Activated T-helper 1 cell treated with anti-CD3 and anti-CD28 coated beads, Interleukin-12 subunit alpha, Interleukin-12 subunit beta, Interleukin-2, Interleukin-4 antibody, amounts not matched to agents 30 ng/mL and 10 ng/mL and 1 ng/mL, durations not matched to agents 14 hours and 24 hours and 36 hours (primary cell): ENCODE measurements at regions not wholly inside any gene's neighbourhood (a gene's known extent, or its start where the extent isn't known, plus 50 kb on each side); places are given as distances from the start of the nearest gene placed in this dataset.

Source experiments
- DNase-seq: peaks from one replicate; pipeline ENCODE4 v3.0.0; 2021; ENCODE audit warnings: low spot score
- H3K27ac Mint-ChIP-seq: one replicate; pipeline ENCODE4 v1.8.0; 2021; ENCODE audit warnings: mild to moderate bottlenecking, mixed read lengths
- H3K27me3 Mint-ChIP-seq: one replicate; pipeline ENCODE4 v1.8.0; 2022; ENCODE audit warnings: mild to moderate bottlenecking, moderate library complexity, mixed read lengths; ENCODE audit not compliant: insufficient read depth
- H3K36me3 Mint-ChIP-seq: one replicate; pipeline ENCODE4 v1.8.0; 2021; ENCODE audit warnings: low read depth, mixed read lengths
- H3K4me1 Mint-ChIP-seq: one replicate; pipeline ENCODE4 v1.8.0; 2021; ENCODE audit warnings: low read depth, mixed read lengths
- H3K4me3 Mint-ChIP-seq: one replicate; pipeline ENCODE4 v1.8.0; 2021; ENCODE audit warnings: mild to moderate bottlenecking, moderate library complexity, mixed read lengths
- H3K9me3 Mint-ChIP-seq: one replicate; pipeline ENCODE4 v1.8.0; 2021; ENCODE audit warnings: mixed read lengths
- intact Hi-C: fragments of 100-400 bp; cut with micrococcal nuclease; formaldehyde crosslinking; loops from one replicate; pipeline ENCODE4 v1.15.1; 2024

DNA sequence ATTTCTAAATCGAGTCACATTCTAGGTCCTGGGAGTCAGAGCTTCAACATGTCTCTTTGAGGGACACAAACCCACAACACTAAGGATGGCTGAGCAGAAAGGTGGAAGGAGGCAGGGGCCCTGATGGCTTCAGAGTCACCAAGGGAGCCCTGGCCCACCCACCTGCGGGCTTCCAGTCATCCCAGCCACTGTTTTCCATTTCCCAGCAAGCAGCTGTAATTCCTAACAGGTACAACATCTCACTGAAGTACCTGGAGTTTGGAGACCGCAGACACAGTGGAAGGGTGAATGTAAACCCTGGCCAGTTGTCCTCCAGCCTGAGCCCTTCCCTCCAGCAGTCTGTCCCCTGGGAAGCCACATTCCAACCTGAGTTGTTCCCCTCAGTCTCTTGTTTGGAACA, 562.8 kb downstream of the TBC1D22A start:
- H3K4me3 Mint-ChIP-seq = no peak overlapping the region
- no peaks in the 10 kb centered on the region for H3K36me3 Mint-ChIP-seq
- H3K27ac Mint-ChIP-seq = no peak overlapping the region
- no peak for DNase-seq
- H3K27me3 Mint-ChIP-seq = no peaks in the 10 kb centered on the region
- no peaks in the 10 kb centered on the region for H3K4me1 Mint-ChIP-seq
- H3K9me3 Mint-ChIP-seq = peaks cover 4% of the 10 kb centered on the region
- intact Hi-C loops = no loop called here

DNA sequence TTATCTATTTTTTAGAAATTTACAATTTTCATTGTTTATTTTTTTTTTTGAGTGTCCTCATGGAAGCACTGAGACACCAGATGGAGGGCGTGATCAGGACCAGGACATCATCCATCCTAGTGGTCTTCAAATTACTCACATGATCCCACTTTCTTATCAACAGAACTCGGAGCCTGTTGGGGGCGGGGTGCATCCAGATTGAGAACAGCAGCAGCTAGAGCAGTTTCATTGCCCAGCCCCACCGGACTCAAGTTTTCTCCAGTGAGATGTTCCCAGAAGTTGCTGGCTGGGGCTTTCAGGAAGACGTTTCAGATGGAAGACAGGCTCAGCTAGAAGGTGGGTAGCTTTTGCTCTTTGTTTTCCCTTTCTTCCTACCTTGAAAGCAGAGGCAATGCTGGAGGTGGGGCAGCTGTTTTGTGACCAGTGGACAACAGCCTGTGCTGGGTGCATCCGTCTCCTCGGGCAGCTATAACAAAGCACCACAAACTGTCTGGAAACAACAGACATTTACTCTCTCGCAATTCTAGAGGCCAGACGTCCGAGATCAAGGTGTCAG, 562.1 kb downstream of the TBC1D22A start:
- Mint-ChIP-seq H3K4me3 (no peak overlapping the region), H3K9me3 (peaks cover 4% of the 10 kb centered on the region), H3K4me1 (no peaks in the 10 kb centered on the region), H3K36me3 (no peaks in the 10 kb centered on the region), H3K27me3 (no peaks in the 10 kb centered on the region), H3K27ac (no peak overlapping the region)
- no peak for DNase-seq
- intact Hi-C loops = no loop called here

DNA sequence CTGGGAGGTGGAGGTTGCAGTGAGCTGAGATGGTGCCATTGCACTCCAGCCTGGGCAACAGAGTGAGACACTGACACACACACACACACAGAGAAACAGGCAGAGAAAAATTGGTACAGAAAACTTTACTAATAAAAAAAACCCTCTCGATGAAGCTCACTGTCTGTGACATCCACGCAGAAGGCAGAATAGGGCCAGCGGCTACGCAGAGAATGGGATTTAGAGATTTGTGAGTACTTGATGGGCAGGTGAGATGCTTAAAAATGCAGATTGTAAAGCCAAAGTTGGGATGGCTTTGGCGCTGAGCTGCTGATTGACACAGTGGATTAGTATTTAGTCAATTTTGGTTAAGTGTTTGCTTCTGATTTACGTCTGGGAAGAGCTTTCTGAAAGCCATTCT, 561.1 kb downstream of the TBC1D22A start:
- Mint-ChIP-seq H3K4me3 (no peak overlapping the region), H3K27ac (no peak overlapping the region), H3K4me1 (no peaks in the 10 kb centered on the region), H3K27me3 (no peaks in the 10 kb centered on the region), H3K9me3 (peaks cover 4% of the 10 kb centered on the region), H3K36me3 (no peaks in the 10 kb centered on the region)
- intact Hi-C loops = no loop called here
- DNase-seq = no peak

DNA sequence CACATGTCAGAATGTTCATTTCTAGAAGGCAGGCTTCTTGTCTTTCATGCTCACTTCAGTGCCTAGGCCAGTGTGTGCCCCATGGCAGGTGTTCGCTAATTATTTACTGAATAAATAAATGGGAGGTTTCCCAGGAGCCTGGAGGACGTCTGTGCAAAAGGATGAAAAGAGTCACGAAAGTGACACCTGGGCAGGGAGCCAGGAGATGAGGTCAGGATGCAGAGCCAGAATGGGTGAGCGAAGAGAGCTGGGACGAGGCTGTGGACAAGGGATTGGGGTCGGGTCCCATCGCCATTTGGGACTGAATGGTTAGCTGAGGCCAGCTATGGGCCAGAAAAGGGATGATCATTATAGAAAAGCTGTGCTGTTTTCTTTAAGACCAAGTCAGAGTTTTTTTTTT, 560.4 kb downstream of the TBC1D22A start:
- intact Hi-C loops = no loop called here
- no peak overlapping the region for H3K4me3 Mint-ChIP-seq
- DNase-seq = no peak
- no peaks in the 10 kb centered on the region for H3K27me3 Mint-ChIP-seq
- peaks cover 4% of the 10 kb centered on the region for H3K9me3 Mint-ChIP-seq
- H3K36me3 Mint-ChIP-seq = no peaks in the 10 kb centered on the region
- no peak overlapping the region for H3K27ac Mint-ChIP-seq
- no peaks in the 10 kb centered on the region for H3K4me1 Mint-ChIP-seq

DNA sequence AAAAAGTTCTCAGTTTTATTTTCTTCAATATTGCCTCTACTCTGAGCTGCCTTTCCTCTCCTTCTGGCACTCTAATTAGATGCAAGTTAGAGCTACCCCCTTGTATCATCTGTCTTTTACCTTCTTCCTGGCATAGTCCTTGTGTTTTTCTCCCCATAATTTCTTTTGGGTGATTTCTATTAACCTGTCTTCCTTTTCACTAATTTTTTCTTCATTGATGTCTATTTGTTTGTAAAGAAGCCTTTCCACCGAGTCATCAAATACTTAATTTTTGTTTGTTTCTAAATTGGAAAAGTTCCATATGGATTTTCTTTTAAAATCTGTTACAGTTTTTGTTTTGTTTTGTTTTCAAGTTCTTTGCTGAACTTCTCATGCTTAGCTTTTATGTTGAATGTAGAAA, 558.1 kb downstream of the TBC1D22A start:
- peaks cover 4% of the 10 kb centered on the region for H3K9me3 Mint-ChIP-seq
- peaks cover 3% of the 10 kb centered on the region for H3K27me3 Mint-ChIP-seq
- no peaks in the 10 kb centered on the region for H3K4me1 Mint-ChIP-seq
- no peak overlapping the region for H3K27ac Mint-ChIP-seq
- H3K36me3 Mint-ChIP-seq = no peaks in the 10 kb centered on the region
- intact Hi-C loops = no loop called here
- no peak for DNase-seq
- H3K4me3 Mint-ChIP-seq = no peak overlapping the region

DNA sequence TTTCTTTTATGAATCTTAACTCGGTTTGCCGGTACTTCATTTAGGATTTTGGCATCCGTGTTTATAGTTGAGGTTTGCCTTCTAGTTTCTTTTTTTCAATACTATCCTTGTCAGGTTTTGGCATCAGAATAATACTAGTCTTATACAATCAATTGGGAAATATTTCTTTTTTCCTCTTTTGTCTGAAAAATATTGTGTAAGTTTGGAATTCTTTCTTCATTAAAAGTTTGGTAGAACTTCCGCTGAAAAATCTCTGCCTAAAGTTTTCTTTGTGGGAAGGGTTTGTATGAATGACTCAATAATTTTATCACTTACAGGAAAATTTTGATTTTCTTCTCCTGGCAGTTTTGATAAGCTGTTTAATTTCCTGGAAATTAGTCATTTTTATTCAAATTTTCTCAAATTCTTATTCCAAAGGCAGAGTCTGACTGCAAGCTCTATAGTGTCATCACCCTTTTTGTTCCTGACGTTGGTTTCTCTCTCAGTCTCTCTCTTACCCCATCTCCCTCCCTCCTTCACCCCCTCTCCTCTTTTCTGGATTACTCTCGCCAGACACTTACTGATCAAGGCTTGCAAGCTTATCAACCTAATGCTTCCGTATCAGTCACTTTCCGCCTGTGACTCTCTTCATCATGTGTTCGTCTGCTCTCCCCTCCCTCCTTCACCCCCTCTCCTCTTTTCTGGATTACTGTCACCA, 555.7 kb downstream of the TBC1D22A start:
- no peak for DNase-seq
- intact Hi-C loops = no loop called here
- no peaks in the 10 kb centered on the region for H3K36me3 Mint-ChIP-seq
- no peak overlapping the region for H3K4me3 Mint-ChIP-seq
- H3K9me3 Mint-ChIP-seq = no peaks in the 10 kb centered on the region
- H3K4me1 Mint-ChIP-seq = no peaks in the 10 kb centered on the region
- peaks cover 7% of the 10 kb centered on the region for H3K27me3 Mint-ChIP-seq
- no peak overlapping the region for H3K27ac Mint-ChIP-seq

DNA sequence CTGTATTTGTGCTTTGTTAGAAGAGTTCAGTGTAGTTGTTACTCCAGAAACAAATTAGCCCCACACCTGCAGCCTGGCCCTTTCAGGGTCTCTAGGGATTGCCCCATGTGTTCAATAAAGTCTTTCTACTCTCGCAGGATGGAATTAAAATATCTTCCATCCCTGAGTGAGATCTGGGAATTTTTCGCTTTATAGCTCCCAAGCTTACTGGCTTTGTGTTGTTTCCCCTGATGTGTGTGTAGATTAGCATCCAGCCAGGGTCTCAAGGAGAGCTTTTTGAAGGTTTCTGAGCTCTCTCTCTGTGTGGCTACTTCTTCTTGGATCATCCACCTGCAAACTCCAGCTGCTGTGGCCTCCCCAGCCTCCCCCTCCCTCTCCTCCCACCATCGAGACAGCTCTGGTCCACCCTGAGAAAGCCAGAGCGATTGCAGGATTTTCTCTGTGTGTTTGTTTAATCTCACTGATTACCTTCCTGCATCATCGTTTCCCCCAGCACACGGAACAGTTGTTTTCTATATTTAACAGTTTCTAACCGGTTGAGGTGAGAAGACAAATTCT, 553.5 kb downstream of the TBC1D22A start:
- H3K9me3 Mint-ChIP-seq = no peaks in the 10 kb centered on the region
- H3K4me1 Mint-ChIP-seq = no peaks in the 10 kb centered on the region
- DNase-seq = no peak
- H3K36me3 Mint-ChIP-seq = no peaks in the 10 kb centered on the region
- intact Hi-C loops = no loop called here
- peaks cover 7% of the 10 kb centered on the region for H3K27me3 Mint-ChIP-seq
- no peak overlapping the region for H3K27ac Mint-ChIP-seq
- H3K4me3 Mint-ChIP-seq = no peak overlapping the region

DNA sequence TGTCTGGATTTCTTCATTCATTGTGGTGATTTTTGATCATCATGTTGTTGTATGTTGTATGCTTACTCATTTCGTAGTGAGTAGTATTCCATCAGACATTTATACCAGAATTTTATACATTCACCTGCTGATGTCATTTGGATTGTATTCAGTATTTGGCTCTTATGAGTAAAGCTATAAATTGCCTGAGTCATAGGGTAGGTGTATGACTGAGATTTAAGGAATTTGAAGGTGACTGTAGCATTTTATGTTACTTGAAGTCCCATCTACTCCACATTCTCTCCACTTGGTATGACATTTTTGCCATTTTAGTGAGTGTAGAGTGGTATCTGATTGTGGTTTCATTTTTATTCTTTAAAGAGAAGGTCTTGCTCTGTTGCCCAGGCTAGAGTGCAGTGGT, 548.2 kb downstream of the TBC1D22A start:
- Mint-ChIP-seq H3K27me3 (peaks cover 4% of the 10 kb centered on the region), H3K27ac (no peak overlapping the region), H3K4me3 (no peak overlapping the region), H3K36me3 (no peaks in the 10 kb centered on the region), H3K4me1 (no peaks in the 10 kb centered on the region), H3K9me3 (no peaks in the 10 kb centered on the region)
- intact Hi-C loops = no loop called here
- no peak for DNase-seq

DNA sequence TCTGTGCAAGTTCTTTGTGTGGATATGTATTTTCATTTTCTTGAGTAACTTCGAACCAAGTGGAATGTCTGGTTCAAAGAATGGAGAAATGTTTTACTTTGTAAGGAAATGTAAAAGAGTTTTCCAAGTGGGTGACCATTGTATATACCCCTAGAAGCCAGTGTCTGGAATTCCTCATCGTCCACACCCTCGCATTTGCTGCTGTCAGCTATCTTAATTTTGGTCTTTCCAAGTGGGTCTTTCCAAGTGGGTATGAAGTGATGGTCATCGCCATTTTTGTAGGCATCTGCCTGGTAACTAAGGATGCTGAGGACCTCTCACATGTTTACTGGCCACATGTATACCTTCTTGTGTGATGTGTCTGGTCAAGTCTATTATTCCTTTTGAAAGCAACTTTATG, 547.5 kb downstream of the TBC1D22A start:
- H3K4me3 Mint-ChIP-seq = no peak overlapping the region
- H3K27me3 Mint-ChIP-seq = peaks cover 4% of the 10 kb centered on the region
- H3K4me1 Mint-ChIP-seq = no peaks in the 10 kb centered on the region
- no peak for DNase-seq
- H3K36me3 Mint-ChIP-seq = no peaks in the 10 kb centered on the region
- intact Hi-C loops = no loop called here
- H3K9me3 Mint-ChIP-seq = no peaks in the 10 kb centered on the region
- H3K27ac Mint-ChIP-seq = no peak overlapping the region

DNA sequence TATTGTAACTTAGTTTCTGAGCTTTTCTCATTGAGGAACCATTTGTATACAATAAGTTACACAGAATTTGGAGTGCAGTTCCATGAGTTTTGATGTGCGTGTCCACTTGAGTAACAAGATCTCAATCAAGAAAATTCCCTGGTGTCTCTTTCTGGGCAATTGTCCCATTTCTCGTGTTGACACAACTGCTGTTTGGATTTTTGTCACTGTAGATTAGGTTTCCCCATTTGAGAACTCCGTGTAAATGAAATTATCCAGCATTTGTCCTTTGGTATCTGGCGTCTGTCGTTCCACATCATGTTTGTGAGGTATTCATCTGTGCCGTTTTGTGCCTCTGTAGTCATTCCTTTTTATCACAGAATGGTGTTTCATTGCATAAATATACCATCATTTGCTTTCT, 547.0 kb downstream of the TBC1D22A start:
- Mint-ChIP-seq H3K4me3 (no peak overlapping the region), H3K36me3 (no peaks in the 10 kb centered on the region), H3K9me3 (no peaks in the 10 kb centered on the region), H3K4me1 (no peaks in the 10 kb centered on the region), H3K27me3 (peaks cover 4% of the 10 kb centered on the region), H3K27ac (no peak overlapping the region)
- no peak for DNase-seq
- intact Hi-C loops = no loop called here

DNA sequence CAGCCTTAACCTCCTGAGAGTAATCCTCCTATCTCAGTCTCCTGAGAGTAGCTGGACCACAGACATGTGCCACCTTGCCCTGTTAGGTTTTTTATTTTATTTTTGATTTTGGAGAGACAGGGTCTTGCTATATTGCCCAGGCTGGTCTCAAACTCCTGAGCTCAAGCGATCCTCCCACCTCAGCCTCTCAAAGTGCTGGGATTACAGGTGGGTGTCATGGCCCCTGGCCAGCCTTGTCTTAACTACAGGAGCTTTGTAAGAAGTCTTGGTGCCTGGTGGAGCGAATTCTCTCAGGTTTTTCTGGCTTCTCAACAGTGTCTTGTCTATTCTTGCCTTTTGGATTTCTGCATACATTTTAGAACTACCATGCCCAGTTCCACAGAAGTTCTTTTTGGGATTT, 546.4 kb downstream of the TBC1D22A start:
- no peaks in the 10 kb centered on the region for H3K27me3 Mint-ChIP-seq
- no peak overlapping the region for H3K27ac Mint-ChIP-seq
- no peaks in the 10 kb centered on the region for H3K4me1 Mint-ChIP-seq
- H3K4me3 Mint-ChIP-seq = no peak overlapping the region
- intact Hi-C loops = no loop called here
- no peaks in the 10 kb centered on the region for H3K9me3 Mint-ChIP-seq
- no peaks in the 10 kb centered on the region for H3K36me3 Mint-ChIP-seq
- DNase-seq = no peak

DNA sequence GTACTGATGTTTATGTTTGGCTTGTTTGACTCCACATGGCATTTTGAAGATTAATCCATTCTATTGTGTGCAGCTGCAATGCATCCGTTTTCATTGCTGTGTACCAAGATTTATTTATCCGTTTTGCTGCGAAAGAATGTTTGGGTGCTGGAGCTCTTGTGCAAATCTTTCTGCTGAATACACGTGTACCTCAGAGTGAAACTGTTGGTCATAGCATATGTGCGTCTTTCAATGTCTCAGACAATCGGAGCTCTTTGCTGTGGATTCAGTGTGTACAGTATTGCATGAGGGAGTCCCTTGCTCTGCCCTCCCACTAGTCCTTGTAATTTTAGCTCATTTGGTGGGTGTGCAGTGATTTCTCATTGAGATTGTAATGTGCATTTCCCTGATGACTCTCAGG, 545.4 kb downstream of the TBC1D22A start:
- H3K9me3 Mint-ChIP-seq = no peaks in the 10 kb centered on the region
- intact Hi-C loops = no loop called here
- no peak overlapping the region for H3K4me3 Mint-ChIP-seq
- H3K36me3 Mint-ChIP-seq = no peaks in the 10 kb centered on the region
- no peak overlapping the region for H3K27ac Mint-ChIP-seq
- no peak for DNase-seq
- H3K27me3 Mint-ChIP-seq = no peaks in the 10 kb centered on the region
- no peaks in the 10 kb centered on the region for H3K4me1 Mint-ChIP-seq

DNA sequence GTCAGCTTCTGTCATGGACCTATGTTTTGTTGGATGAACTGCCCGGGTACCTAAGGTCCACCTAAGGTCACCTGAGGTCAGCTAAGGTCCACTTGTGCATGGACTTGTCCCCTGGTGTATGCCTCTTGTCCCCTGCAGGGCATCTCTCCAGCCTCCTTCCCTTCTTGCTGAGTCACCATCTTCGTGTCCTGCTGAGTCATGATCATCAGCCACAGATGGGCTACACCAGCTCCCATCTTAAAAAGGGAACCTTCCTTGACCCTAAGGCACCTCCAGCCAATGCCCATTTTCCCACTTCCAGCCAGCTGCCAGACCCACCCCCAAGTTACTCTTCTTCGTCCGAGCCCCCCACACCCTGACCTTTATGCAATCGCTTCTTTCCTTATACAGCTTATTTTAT, 544.9 kb downstream of the TBC1D22A start:
- DNase-seq = no peak
- no peaks in the 10 kb centered on the region for H3K4me1 Mint-ChIP-seq
- intact Hi-C loops = no loop called here
- H3K27ac Mint-ChIP-seq = no peak overlapping the region
- H3K4me3 Mint-ChIP-seq = no peak overlapping the region
- H3K36me3 Mint-ChIP-seq = no peaks in the 10 kb centered on the region
- no peaks in the 10 kb centered on the region for H3K9me3 Mint-ChIP-seq
- H3K27me3 Mint-ChIP-seq = no peaks in the 10 kb centered on the region

DNA sequence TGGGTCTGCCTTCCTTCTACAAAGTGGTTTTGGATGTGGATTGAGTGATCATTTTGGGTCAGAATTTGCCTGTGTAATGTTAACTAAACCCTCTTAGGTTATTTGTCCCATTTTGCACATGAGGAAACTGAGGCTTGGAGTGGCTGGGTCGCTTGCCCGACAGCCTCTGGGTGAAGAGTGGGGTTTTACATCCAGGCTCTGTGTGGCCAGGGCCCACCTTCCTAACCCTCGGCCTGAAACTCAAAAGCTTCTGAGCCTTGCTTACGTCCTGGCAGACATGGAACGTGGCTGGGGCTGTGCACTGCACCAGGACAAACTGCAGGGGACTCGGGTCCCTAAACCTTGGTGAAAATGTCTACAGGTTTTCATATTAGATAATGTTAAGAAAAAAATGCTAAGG, 542.4 kb downstream of the TBC1D22A start:
- no peak for DNase-seq
- no peak overlapping the region for H3K27ac Mint-ChIP-seq
- no peaks in the 10 kb centered on the region for H3K4me1 Mint-ChIP-seq
- H3K27me3 Mint-ChIP-seq = no peaks in the 10 kb centered on the region
- H3K4me3 Mint-ChIP-seq = no peak overlapping the region
- intact Hi-C loops = no loop called here
- no peaks in the 10 kb centered on the region for H3K9me3 Mint-ChIP-seq
- no peaks in the 10 kb centered on the region for H3K36me3 Mint-ChIP-seq
